ENCODE measurements at regions not wholly inside any gene's neighbourhood (a gene's known extent, or its start where the extent isn't known, plus 50 kb on each side); places are given as distances from the start of the nearest gene placed in this dataset.

GRCh38 chr4:96809563-96809962 is 969.7 kb downstream of the PDHA2 start:
- TF ChIP-seq, protein P1, sequence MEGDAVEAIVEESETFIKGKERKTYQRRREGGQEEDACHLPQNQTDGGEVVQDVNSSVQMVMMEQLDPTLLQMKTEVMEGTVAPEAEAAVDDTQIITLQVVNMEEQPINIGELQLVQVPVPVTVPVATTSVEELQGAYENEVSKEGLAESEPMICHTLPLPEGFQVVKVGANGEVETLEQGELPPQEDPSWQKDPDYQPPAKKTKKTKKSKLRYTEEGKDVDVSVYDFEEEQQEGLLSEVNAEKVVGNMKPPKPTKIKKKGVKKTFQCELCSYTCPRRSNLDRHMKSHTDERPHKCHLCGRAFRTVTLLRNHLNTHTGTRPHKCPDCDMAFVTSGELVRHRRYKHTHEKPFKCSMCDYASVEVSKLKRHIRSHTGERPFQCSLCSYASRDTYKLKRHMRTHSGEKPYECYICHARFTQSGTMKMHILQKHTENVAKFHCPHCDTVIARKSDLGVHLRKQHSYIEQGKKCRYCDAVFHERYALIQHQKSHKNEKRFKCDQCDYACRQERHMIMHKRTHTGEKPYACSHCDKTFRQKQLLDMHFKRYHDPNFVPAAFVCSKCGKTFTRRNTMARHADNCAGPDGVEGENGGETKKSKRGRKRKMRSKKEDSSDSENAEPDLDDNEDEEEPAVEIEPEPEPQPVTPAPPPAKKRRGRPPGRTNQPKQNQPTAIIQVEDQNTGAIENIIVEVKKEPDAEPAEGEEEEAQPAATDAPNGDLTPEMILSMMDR (IDR thresholded peaks at IDR 0.05) = no peak
- no peak for TF ChIP-seq POLR2A (IDR thresholded peaks at IDR 0.05)
